PC-3 (cell line): ENCODE measurements at regions not wholly inside any gene's neighbourhood (a gene's known extent, or its start where the extent isn't known, plus 50 kb on each side); places are given as distances from the start of the nearest gene placed in this dataset.

Experiments
- CTCF ChIP-seq: fragments of 300-600 bp; sonication (generic); conservative IDR thresholded peaks from 2 replicates; pipeline ENCODE4 v1.5.1; 2017; ENCODE audit warnings: antibody characterized with exemption, low read depth, mild to moderate bottlenecking, low read length
- EZH2 ChIP-seq: fragments of 300-600 bp; sonication (generic); IDR thresholded peaks from one replicate; pipeline ENCODE4 v1.6.1; 2017; ENCODE audit warnings: antibody characterized with exemption, mild to moderate bottlenecking, low read length; ENCODE audit not compliant: unreplicated experiment

- TF ChIP-seq EZH2 = no peak
- no peak for TF ChIP-seq CTCF
Observed at GRCh38 chr5:155529362-155529761, 515.8 kb downstream of the KIF4B start.
